Lower leg skin (tissue), 4 donors: ENCODE measurements at regions not wholly inside any gene's neighbourhood (a gene's known extent, or its start where the extent isn't known, plus 50 kb on each side); places are given as distances from the start of the nearest gene placed in this dataset.

ENCODE experiments used
- DNase-seq, 2 donors: peaks; one replicate each; pipeline ENCODE4 v3.0.0-alpha.2; 2019; ENCODE audit warnings: low spot score in 2 of 2
- H3K4me3 ChIP-seq: fragments of 200-600 bp; sonication (generic); 2 replicates; pipeline ENCODE4 v1.5.1; 2017; ENCODE audit warnings: mild to moderate bottlenecking, low read depth; ENCODE audit not compliant: poor library complexity, severe bottlenecking
- POLR2A ChIP-seq, 2 donors: fragments of 450-650 bp; IDR thresholded peaks; one replicate each; pipeline ENCODE4 v1.6.1; 2016 to 2017; ENCODE audit warnings: antibody characterized with exemption in 2 of 2, mild to moderate bottlenecking in 1 of 2, moderate library complexity in 1 of 2
- WGBS, 2 donors: methylation state at CpG; one replicate each; pipeline ENCODE4 v1.1.5; 2018; 5-methylcytosine and 5-hydroxymethylcytosine counted together
- intact Hi-C: fragments of 100-400 bp; cut with DNase I; formaldehyde crosslinking; loops from one replicate; pipeline ENCODE4 v1.15.0; 2023; ENCODE audit warnings: low total_unique reads
- TF ChIP-seq, protein P1 (sequence below), 3 donors: fragments of 450-650 bp; IDR thresholded peaks; one replicate each; pipeline ENCODE4 v1.5.1; 2016; ENCODE audit warnings: antibody characterized with exemption in 3 of 3, mild to moderate bottlenecking in 3 of 3, moderate library complexity in 2 of 3

- no peak for DNase-seq
- no peak for TF ChIP-seq POLR2A (IDR thresholded peaks at IDR 0.05)
- TF ChIP-seq, protein P1, sequence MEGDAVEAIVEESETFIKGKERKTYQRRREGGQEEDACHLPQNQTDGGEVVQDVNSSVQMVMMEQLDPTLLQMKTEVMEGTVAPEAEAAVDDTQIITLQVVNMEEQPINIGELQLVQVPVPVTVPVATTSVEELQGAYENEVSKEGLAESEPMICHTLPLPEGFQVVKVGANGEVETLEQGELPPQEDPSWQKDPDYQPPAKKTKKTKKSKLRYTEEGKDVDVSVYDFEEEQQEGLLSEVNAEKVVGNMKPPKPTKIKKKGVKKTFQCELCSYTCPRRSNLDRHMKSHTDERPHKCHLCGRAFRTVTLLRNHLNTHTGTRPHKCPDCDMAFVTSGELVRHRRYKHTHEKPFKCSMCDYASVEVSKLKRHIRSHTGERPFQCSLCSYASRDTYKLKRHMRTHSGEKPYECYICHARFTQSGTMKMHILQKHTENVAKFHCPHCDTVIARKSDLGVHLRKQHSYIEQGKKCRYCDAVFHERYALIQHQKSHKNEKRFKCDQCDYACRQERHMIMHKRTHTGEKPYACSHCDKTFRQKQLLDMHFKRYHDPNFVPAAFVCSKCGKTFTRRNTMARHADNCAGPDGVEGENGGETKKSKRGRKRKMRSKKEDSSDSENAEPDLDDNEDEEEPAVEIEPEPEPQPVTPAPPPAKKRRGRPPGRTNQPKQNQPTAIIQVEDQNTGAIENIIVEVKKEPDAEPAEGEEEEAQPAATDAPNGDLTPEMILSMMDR (IDR thresholded peaks at IDR 0.05): no peak
- no peak overlapping the region for H3K4me3 ChIP-seq
- intact Hi-C loops: no loop called here
- WGBS, 2 donors: 84 to 94% methylated on average over 3 of the region's 3 CpGs
Measured at GRCh38 chr4:106507440-106507839, 138.9 kb upstream of the GIMD1 start.

- intact Hi-C loops: no loop called here
- WGBS, 2 donors: 73 to 77% methylated on average over 3 of the region's 3 CpGs
- no peak for TF ChIP-seq POLR2A (IDR thresholded peaks at IDR 0.05)
- TF ChIP-seq, protein P1 (IDR thresholded peaks at IDR 0.05): no peak
- no peak overlapping the region for H3K4me3 ChIP-seq
- no peak for DNase-seq
Measured at GRCh38 chr4:106503116-106504050, 134.8 kb upstream of the GIMD1 start.

DNA sequence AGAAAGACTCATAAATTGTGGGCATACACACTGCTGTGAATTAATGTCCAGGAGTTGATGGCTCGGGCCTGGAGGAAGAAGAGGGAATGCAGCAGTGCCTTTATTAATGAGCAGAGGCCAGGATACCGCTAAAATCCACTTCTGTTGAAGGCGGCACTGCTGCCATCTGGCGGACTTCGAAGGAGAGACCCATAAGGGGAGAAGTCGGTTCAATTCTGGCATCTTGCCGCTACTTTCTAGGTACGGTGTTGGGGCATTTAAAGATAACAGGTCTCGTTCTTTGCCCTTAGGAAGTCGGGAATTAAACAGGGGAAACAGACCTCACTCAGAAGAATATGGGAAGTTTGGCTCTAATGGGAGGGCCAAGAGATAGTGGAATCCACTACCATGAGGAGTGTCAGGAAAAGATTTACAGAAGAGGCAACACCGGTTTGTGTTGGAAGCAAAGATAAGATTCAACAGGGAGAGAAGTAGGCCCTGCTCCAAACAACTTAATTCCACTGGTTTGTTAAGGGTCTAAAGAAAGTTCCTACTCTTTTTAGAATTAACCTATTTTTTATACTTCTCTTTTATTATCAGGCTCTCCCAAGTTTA, 133.6 kb upstream of the GIMD1 start:
- 17 to 28% methylated on average over 11 of the region's 11 CpGs for WGBS, 2 donors
- H3K4me3 ChIP-seq: no peak overlapping the region
- TF ChIP-seq POLR2A (IDR thresholded peaks at IDR 0.05): no peak
- TF ChIP-seq, protein P1 (IDR thresholded peaks at IDR 0.05): no peak
- intact Hi-C loops: no loop called here
- DNase-seq: no peak

DNA sequence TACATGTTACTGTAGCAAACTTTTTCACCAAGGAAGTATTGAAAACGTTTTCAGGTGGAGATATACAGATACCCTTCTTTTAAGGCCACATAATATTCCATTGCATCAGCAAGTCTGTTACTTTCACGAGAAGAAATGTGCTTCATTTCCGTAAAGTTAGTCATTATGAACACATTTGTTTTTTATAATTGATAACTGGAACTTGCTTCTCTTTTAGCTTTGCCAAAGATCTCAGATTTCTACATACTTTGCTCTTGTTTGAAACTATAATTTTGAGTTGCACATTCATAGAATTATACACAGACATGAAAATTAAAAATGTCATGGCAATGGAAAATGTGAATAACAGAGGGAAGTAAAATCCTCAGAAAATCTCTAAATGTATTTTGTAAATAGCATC, 128.7 kb upstream of the GIMD1 start:
- WGBS, 2 donors: 37 to 38% methylated on average over 3 of the region's 3 CpGs
- H3K4me3 ChIP-seq: no peak overlapping the region
- no peak for DNase-seq
- TF ChIP-seq, protein P1 (IDR thresholded peaks at IDR 0.05): no peak
- TF ChIP-seq POLR2A (IDR thresholded peaks at IDR 0.05): no peak
- intact Hi-C loops: no loop called here

DNA sequence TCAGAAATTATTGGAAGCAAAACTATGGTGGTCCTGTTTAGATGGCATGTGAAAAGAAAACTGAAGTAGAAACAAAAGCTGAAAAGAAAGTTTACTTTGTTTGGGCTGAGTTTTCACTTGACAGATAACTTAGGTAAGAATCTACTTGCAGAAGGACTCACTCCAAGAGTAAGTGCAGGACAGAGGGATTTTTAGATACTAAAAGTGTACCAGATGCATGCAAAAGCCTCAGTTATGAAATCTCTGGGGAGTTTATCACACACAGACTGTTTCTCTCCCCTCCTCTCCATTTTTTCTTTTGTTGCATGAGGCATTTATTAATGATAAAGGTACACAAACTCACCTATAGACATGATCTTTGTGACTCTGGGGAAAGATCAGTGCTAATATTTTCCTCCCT, 127.5 kb upstream of the GIMD1 start:
- H3K4me3 ChIP-seq: no peak overlapping the region
- DNase-seq: no peak
- TF ChIP-seq, protein P1 (IDR thresholded peaks at IDR 0.05): no peak
- no peak for TF ChIP-seq POLR2A (IDR thresholded peaks at IDR 0.05)
- intact Hi-C loops: no loop called here
